Activated naive CD4-positive, alpha-beta T cell treated with Interleukin-2 at 50 U/mL for 16 hours (primary cell): ENCODE measurements at regions not wholly inside any gene's neighbourhood (a gene's known extent, or its start where the extent isn't known, plus 50 kb on each side); places are given as distances from the start of the nearest gene placed in this dataset.

Source experiments
- DNase-seq: peaks from one replicate; pipeline ENCODE4 v3.0.0-alpha.2; 2020

- DNase-seq = no peak
Observed at GRCh38 chr6:169988769-169989550, 237.5 kb downstream of the ERMARD start.

- DNase-seq = no peak
Observed at GRCh38 chr6:169986848-169987498, 235.6 kb downstream of the ERMARD start.

GRCh38 chr6:169986171-169986847 is 234.9 kb downstream of the ERMARD start:
- no peak for DNase-seq

- no peak for DNase-seq
Observed at GRCh38 chr6:169985121-169986015, 233.9 kb downstream of the ERMARD start.

- no peak for DNase-seq
Observed at GRCh38 chr6:169984181-169985120, 233.0 kb downstream of the ERMARD start.

- DNase-seq = no peak
Observed at GRCh38 chr6:169983651-169984050, 232.2 kb downstream of the ERMARD start.

- DNase-seq = no peak
Observed at GRCh38 chr6:169982461-169983386, 231.3 kb downstream of the ERMARD start.

GRCh38 chr6:169981969-169982368 is 230.5 kb downstream of the ERMARD start:
- DNase-seq = no peak

GRCh38 chr6:169981568-169981967 is 230.1 kb downstream of the ERMARD start:
- no peak for DNase-seq

- no peak for DNase-seq
Observed at GRCh38 chr6:169980826-169981450, 229.5 kb downstream of the ERMARD start.

- no peak for DNase-seq
Observed at GRCh38 chr6:169979873-169980432, 228.5 kb downstream of the ERMARD start.

- no peak for DNase-seq
Observed at GRCh38 chr6:169978615-169979161, 227.3 kb downstream of the ERMARD start.

GRCh38 chr6:169977434-169978265 is 226.2 kb downstream of the ERMARD start:
- no peak for DNase-seq

GRCh38 chr6:169976301-169977081 is 225.1 kb downstream of the ERMARD start:
- no peak for DNase-seq

- DNase-seq = no peak
Observed at GRCh38 chr6:169975701-169976100, 224.3 kb downstream of the ERMARD start.

GRCh38 chr6:169975286-169975685 is 223.9 kb downstream of the ERMARD start:
- DNase-seq = no peak

GRCh38 chr6:169974663-169975062 is 223.2 kb downstream of the ERMARD start:
- no peak for DNase-seq
